ENCODE measurements at regions not wholly inside any gene's neighbourhood (a gene's known extent, or its start where the extent isn't known, plus 50 kb on each side); places are given as distances from the start of the nearest gene placed in this dataset.

DNA sequence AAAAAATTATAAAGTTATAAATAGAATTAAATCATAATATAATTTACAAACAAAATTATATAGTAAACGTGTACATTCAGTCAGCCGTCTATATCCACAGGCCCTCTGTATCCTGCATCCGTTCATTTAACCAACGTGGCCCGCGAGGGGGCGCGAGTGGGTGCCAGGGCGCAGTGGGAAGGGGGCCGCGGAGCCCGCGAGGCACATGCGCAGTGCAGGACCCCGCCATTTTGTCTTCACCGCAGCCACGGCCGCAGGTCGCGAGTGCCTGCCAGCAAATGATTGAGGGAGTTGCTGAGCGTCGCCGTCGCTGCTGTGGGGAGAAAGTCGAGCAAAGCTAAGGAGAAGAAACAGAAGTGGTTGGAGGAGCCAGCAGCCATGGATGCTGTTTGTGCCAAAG, 53.4 kb upstream of the ECI2 start (continued):
- TF ChIP-seq, protein P1, sequence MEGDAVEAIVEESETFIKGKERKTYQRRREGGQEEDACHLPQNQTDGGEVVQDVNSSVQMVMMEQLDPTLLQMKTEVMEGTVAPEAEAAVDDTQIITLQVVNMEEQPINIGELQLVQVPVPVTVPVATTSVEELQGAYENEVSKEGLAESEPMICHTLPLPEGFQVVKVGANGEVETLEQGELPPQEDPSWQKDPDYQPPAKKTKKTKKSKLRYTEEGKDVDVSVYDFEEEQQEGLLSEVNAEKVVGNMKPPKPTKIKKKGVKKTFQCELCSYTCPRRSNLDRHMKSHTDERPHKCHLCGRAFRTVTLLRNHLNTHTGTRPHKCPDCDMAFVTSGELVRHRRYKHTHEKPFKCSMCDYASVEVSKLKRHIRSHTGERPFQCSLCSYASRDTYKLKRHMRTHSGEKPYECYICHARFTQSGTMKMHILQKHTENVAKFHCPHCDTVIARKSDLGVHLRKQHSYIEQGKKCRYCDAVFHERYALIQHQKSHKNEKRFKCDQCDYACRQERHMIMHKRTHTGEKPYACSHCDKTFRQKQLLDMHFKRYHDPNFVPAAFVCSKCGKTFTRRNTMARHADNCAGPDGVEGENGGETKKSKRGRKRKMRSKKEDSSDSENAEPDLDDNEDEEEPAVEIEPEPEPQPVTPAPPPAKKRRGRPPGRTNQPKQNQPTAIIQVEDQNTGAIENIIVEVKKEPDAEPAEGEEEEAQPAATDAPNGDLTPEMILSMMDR (IDR thresholded peaks at IDR 0.05 in 2 of 3, conservative IDR thresholded peaks at IDR 0.05 in 1 of 3; ENCODE audit: insufficient read depth in 2 of 3, low read depth in 1 of 3, low read length in 3 of 3), result peak in 2 of 3 experiments; percentile 17 to 24; a peak in 4 of 6 replicates
- TF ChIP-seq YY1 (IDR thresholded peaks at IDR 0.05; ENCODE audit: borderline replicate concordance in 1 of 3, control insufficient read depth in 1 of 3, extremely low read depth in 1 of 3, insufficient read depth in 3 of 3, insufficient read length in 1 of 3, insufficient replicate concordance in 2 of 3, low read depth in 1 of 3, low read length in 2 of 3), result peak in 1 of 3 experiments; percentile 62
- no peak for TF ChIP-seq CXXC5 (CRISPR knock-in tag; IDR thresholded peaks at IDR 0.05)
- peak; percentile 45 to 56 for TF ChIP-seq NRF1 (conservative IDR thresholded peaks at IDR 0.05 in 1 of 2, IDR thresholded peaks at IDR 0.05 in 1 of 2)
- TF ChIP-seq SMARCC2 (IDR thresholded peaks at IDR 0.05; ENCODE audit: low read depth), result no peak
- TF ChIP-seq U2AF2 (optimal IDR thresholded peaks at IDR 0.05; ENCODE audit: low read depth, low read length), result no peak
- TF ChIP-seq NFE2L1 (tag; IDR thresholded peaks at IDR 0.05; ENCODE audit: borderline replicate concordance, low read depth), result no peak
- no peak for TF ChIP-seq SIRT6 (IDR thresholded peaks at IDR 0.05; ENCODE audit: low read depth, low read length)
- TF ChIP-seq, protein P2, sequence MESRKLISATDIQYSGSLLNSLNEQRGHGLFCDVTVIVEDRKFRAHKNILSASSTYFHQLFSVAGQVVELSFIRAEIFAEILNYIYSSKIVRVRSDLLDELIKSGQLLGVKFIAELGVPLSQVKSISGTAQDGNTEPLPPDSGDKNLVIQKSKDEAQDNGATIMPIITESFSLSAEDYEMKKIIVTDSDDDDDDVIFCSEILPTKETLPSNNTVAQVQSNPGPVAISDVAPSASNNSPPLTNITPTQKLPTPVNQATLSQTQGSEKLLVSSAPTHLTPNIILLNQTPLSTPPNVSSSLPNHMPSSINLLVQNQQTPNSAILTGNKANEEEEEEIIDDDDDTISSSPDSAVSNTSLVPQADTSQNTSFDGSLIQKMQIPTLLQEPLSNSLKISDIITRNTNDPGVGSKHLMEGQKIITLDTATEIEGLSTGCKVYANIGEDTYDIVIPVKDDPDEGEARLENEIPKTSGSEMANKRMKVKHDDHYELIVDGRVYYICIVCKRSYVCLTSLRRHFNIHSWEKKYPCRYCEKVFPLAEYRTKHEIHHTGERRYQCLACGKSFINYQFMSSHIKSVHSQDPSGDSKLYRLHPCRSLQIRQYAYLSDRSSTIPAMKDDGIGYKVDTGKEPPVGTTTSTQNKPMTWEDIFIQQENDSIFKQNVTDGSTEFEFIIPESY (CRISPR knock-in tag; IDR thresholded peaks at IDR 0.05), result peak; percentile 82

All from K562 (cell line).